Pancreas (tissue), 10 donors: ENCODE measurements at regions not wholly inside any gene's neighbourhood (a gene's known extent, or its start where the extent isn't known, plus 50 kb on each side); places are given as distances from the start of the nearest gene placed in this dataset.

Source experiments
- ATAC-seq, 4 donors: fragments of 200-7000 bp; cut with Tn5 transposase; one replicate each; pipeline versions ENCODE4 v1.8.0 to v1.9.1; 2020; ENCODE audit warnings: mild to moderate bottlenecking in 4 of 4, moderate library complexity in 4 of 4
- DNase-seq, 6 donors: peaks; one replicate each; pipeline ENCODE4 v3.0.0-alpha.2; 2020
- FAIRE-seq: peaks from 2 replicates; lab custom pipeline; 2012; peaks lifted over from hg19 to GRCh38; lab: Jason Lieb, UNC
- H3K27ac ChIP-seq, 4 donors: fragments of 200-600 bp; sonication (generic); 1 replicate in 3 of 4; 2 replicates in 1 of 4; pipeline versions ENCODE4 v1.5.0 to v1.8.0; 2020
- H3K27me3 ChIP-seq, 4 donors: fragments of 200-600 bp; one replicate each; pipeline ENCODE4 v1.8.0; 2021
- H3K36me3 ChIP-seq, 3 donors: fragments of 200-600 bp; sonication (generic) in 1 of 3; one replicate each; pipeline versions ENCODE4 v1.5.0 to v1.8.0; 2020 to 2021
- H3K4me1 ChIP-seq, 3 donors: fragments of 200-600 bp; one replicate each; pipeline ENCODE4 v1.8.0; 2021
- H3K4me3 ChIP-seq, 4 donors: fragments of 200-600 bp; sonication (generic) in 2 of 4; one replicate each; pipeline versions ENCODE4 v1.5.0 to v1.8.0; 2020 to 2021
- H3K9me3 ChIP-seq, 4 donors: fragments of 200-600 bp; one replicate each; pipeline ENCODE4 v1.8.0; 2021
- CTCF ChIP-seq, 4 donors: fragments of 200-600 bp; sonication (generic) in 3 of 4; IDR thresholded peaks; one replicate each; pipeline versions ENCODE4 v1.5.0 to v1.8.0; 2021; ENCODE audit warnings: antibody characterized with exemption in 4 of 4
- WGBS, 2 donors: extraction: QIAGEN DNeasy Blood & Tissue Kit; methylation state at CpG; one replicate each; pipeline ENCODE4 v1.1.7; 2013; 5-methylcytosine and 5-hydroxymethylcytosine counted together
- intact Hi-C, 3 donors: fragments of 100-400 bp; cut with DNase I; formaldehyde crosslinking; loops; one replicate each; pipeline versions ENCODE4 v1.11.1 to v1.14.2; 2022
- donor health status: healthy with polysubstance abuse.
- donor health status: DM: no; HTN: no; CAD: no; lungs with moderate emphysema.
- donor health status: DM: no; HTN: no; CAD: no.
- donor health status: control.
- donor health status: control.
- donor health status: Bipolar disorder and iron deficiency.
- donor health status: DM: yes; HTN: yes; CAD: no.
- donor health status: DM: no; HTN: no; CAD: no.
- donor health status: DM: no; HTN: no; CAD: no.
- donor health status: DM: yes; HTN: yes; CAD: no.

GRCh38 chr4:26175905-26176470 is 144.8 kb upstream of the RBPJ start:
- TF ChIP-seq CTCF (IDR thresholded peaks at IDR 0.05): no peak
- H3K27ac ChIP-seq: no peak overlapping the region
- peaks cover 0 to 5% (median 0%) of the 10 kb centered on the region in 3 donors for H3K4me1 ChIP-seq
- no peaks in the 10 kb centered on the region for H3K27me3 ChIP-seq
- 92 to 94% methylated on average over 4 of the region's 4 CpGs for WGBS, 2 donors
- FAIRE-seq: no peak
- no peak for DNase-seq
- ATAC-seq: no peak
- H3K4me3 ChIP-seq: no peak overlapping the region
- H3K9me3 ChIP-seq: no peaks in the 10 kb centered on the region
- intact Hi-C loops: no loop called here
- H3K36me3 ChIP-seq: no peaks in the 10 kb centered on the region

GRCh38 chr4:26176598-26177149 is 144.1 kb upstream of the RBPJ start:
- H3K27me3 ChIP-seq: no peaks in the 10 kb centered on the region
- 77 to 83% methylated on average over 8 of the region's 8 CpGs for WGBS, 2 donors
- FAIRE-seq: no peak
- peaks cover 0 to 5% (median 0%) of the 10 kb centered on the region in 3 donors for H3K4me1 ChIP-seq
- intact Hi-C loops: no loop called here
- no peaks in the 10 kb centered on the region for H3K36me3 ChIP-seq
- no peak for ATAC-seq
- no peak overlapping the region for H3K4me3 ChIP-seq
- H3K9me3 ChIP-seq: no peaks in the 10 kb centered on the region
- TF ChIP-seq CTCF (IDR thresholded peaks at IDR 0.05): no peak
- no peak overlapping the region for H3K27ac ChIP-seq
- DNase-seq: no peak

GRCh38 chr4:26178854-26179253 is 142.0 kb upstream of the RBPJ start:
- H3K9me3 ChIP-seq: no peaks in the 10 kb centered on the region
- DNase-seq: no peak
- H3K36me3 ChIP-seq: no peaks in the 10 kb centered on the region
- H3K27me3 ChIP-seq: no peaks in the 10 kb centered on the region
- no peak overlapping the region for H3K4me3 ChIP-seq
- intact Hi-C loops: no loop called here
- H3K27ac ChIP-seq: no peak overlapping the region
- TF ChIP-seq CTCF (IDR thresholded peaks at IDR 0.05): no peak
- WGBS, 2 donors: 78 to 79% methylated on average over 6 of the region's 6 CpGs
- no peaks in the 10 kb centered on the region for H3K4me1 ChIP-seq
- no peak for FAIRE-seq
- no peak for ATAC-seq

- no peaks in the 10 kb centered on the region for H3K4me1 ChIP-seq
- FAIRE-seq (no peak), ATAC-seq (no peak), DNase-seq (no peak)
- 84 to 86% methylated on average over 6 of the region's 6 CpGs for WGBS, 2 donors
- no peak for TF ChIP-seq CTCF (IDR thresholded peaks at IDR 0.05)
- H3K27ac ChIP-seq: no peak overlapping the region
- no peaks in the 10 kb centered on the region for H3K9me3 ChIP-seq
- no peaks in the 10 kb centered on the region for H3K36me3 ChIP-seq
- intact Hi-C loops: no loop called here
- H3K4me3 ChIP-seq: no peak overlapping the region
- no peaks in the 10 kb centered on the region for H3K27me3 ChIP-seq
Observed at GRCh38 chr4:26179316-26179760, 141.5 kb upstream of the RBPJ start.

- no peak for DNase-seq
- Histone ChIP-seq H3K4me3 (no peak overlapping the region), H3K9me3 (no peaks in the 10 kb centered on the region), H3K4me1 (no peaks in the 10 kb centered on the region), H3K36me3 (no peaks in the 10 kb centered on the region), H3K27me3 (no peaks in the 10 kb centered on the region), H3K27ac (no peak overlapping the region)
- intact Hi-C loops: no loop called here
- FAIRE-seq: no peak
- no peak for ATAC-seq
- no peak for TF ChIP-seq CTCF (IDR thresholded peaks at IDR 0.05)
- WGBS, 2 donors: 90 to 100% methylated on average over 1 of the region's 1 CpG
Observed at GRCh38 chr4:26181616-26182015, 139.2 kb upstream of the RBPJ start.
